Neuron (in vitro differentiated cells): ENCODE measurements at regions not wholly inside any gene's neighbourhood (a gene's known extent, or its start where the extent isn't known, plus 50 kb on each side); places are given as distances from the start of the nearest gene placed in this dataset.
"Not testable (repeated sequence)": the region's sequence is repeated elsewhere in the genome, so short reads cannot be mapped to it uniquely, and the experiment has no call there.

Experiments used
- H2AFZ ChIP-seq: one replicate; pipeline ENCODE4 v1.6.1; 2013; ENCODE audit warnings: low read depth, mild to moderate bottlenecking, inconsistent platforms, low read length, moderate library complexity
- H3K27me3 ChIP-seq: one replicate; pipeline ENCODE4 v1.6.1; 2013; ENCODE audit warnings: low read length; ENCODE audit not compliant: insufficient read depth
- H3K36me3 ChIP-seq: one replicate; pipeline ENCODE4 v1.6.1; 2013; ENCODE audit warnings: low read length; ENCODE audit not compliant: insufficient read depth
- H3K4me1 ChIP-seq: one replicate; pipeline ENCODE4 v1.6.1; 2013; ENCODE audit warnings: low read length; ENCODE audit not compliant: insufficient read depth
- H3K4me3 ChIP-seq: 2 replicates; pipeline ENCODE4 v1.5.1; 2013; ENCODE audit warnings: mild to moderate bottlenecking, low read length, moderate library complexity
- H3K9me3 ChIP-seq: one replicate; pipeline ENCODE4 v1.6.1; 2013; ENCODE audit warnings: low read length

GRCh38 chr4:34289489-34289888 lies 1954.8 kb downstream of the ARAP2 start:
- H2AFZ ChIP-seq = no peak overlapping the region
- no peaks in the 10 kb centered on the region for H3K27me3 ChIP-seq
- H3K9me3 ChIP-seq = no peaks in the 10 kb centered on the region
- no peaks in the 10 kb centered on the region for H3K4me1 ChIP-seq
- no peaks in the 10 kb centered on the region for H3K36me3 ChIP-seq
- no peak overlapping the region for H3K4me3 ChIP-seq

DNA sequence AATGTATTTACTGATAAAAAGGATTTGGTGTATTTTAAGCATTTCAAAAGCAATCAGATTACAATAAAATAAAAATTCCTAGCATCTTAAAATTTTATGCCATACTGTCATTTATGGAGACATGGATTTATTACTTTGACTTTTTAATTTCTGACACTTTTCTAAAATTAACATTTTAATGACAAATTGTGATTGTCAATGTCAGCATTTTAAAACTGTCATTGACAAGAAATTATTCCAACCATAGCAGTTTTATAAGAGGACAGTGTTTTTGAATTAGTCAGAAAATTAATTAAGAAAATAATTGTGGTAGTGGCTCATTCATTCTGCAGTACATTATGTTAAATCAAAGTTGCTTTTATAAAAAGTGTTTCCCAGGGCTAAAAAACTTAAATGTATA lies 1954.4 kb downstream of the ARAP2 start:
- Histone ChIP-seq H3K9me3 (no peaks in the 10 kb centered on the region), H3K36me3 (no peaks in the 10 kb centered on the region), H3K4me3 (no peak overlapping the region), H2AFZ (no peak overlapping the region), H3K4me1 (no peaks in the 10 kb centered on the region), H3K27me3 (no peaks in the 10 kb centered on the region)

- Histone ChIP-seq H2AFZ (no peak overlapping the region), H3K4me1 (no peaks in the 10 kb centered on the region), H3K27me3 (no peaks in the 10 kb centered on the region), H3K4me3 (no peak overlapping the region), H3K36me3 (no peaks in the 10 kb centered on the region), H3K9me3 (no peaks in the 10 kb centered on the region)
These were observed 1950.9 kb downstream of the ARAP2 start for GRCh38 chr4:34293459-34293858.

- Histone ChIP-seq H3K36me3 (no peaks in the 10 kb centered on the region), H3K9me3 (no peaks in the 10 kb centered on the region), H2AFZ (no peak overlapping the region), H3K27me3 (no peaks in the 10 kb centered on the region), H3K4me3 (no peak overlapping the region), H3K4me1 (peaks cover 10% of the 10 kb centered on the region)
These were observed 1934.9 kb downstream of the ARAP2 start for GRCh38 chr4:34309383-34309906.

DNA sequence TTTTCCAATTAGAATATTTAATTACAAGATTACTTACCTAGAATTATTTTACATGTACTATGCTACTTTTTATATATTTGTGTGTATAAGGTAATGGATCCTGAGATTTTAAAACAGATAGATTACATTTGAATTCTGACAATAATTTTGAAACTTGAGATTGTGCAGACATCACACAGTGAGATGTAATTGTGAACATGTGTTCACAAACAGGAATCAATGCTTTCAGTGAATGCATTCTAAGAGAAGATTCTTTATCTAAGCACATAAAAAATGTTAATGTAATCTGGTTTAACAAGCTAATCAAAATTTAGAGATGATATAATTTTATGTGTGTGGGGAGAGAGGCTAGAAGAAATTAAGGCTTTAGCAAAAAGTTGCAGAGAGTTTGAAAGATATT lies 1925.5 kb downstream of the ARAP2 start:
- Histone ChIP-seq H3K4me1 (no peaks in the 10 kb centered on the region), H3K4me3 (no peak overlapping the region), H3K27me3 (no peaks in the 10 kb centered on the region), H3K9me3 (no peaks in the 10 kb centered on the region), H3K36me3 (no peaks in the 10 kb centered on the region), H2AFZ (no peak overlapping the region)

GRCh38 chr4:34323549-34324320 lies 1920.6 kb downstream of the ARAP2 start:
- no peaks in the 10 kb centered on the region for H3K27me3 ChIP-seq
- no peak overlapping the region for H3K4me3 ChIP-seq
- H3K9me3 ChIP-seq = no peaks in the 10 kb centered on the region
- no peaks in the 10 kb centered on the region for H3K36me3 ChIP-seq
- H3K4me1 ChIP-seq = no peaks in the 10 kb centered on the region
- H2AFZ ChIP-seq = no peak overlapping the region

GRCh38 chr4:34328939-34329338 lies 1915.4 kb downstream of the ARAP2 start:
- H3K4me1 ChIP-seq = no peaks in the 10 kb centered on the region
- H3K9me3 ChIP-seq = no peaks in the 10 kb centered on the region
- H3K36me3 ChIP-seq = no peaks in the 10 kb centered on the region
- H3K27me3 ChIP-seq = no peaks in the 10 kb centered on the region
- no peak overlapping the region for H2AFZ ChIP-seq
- no peak overlapping the region for H3K4me3 ChIP-seq

DNA sequence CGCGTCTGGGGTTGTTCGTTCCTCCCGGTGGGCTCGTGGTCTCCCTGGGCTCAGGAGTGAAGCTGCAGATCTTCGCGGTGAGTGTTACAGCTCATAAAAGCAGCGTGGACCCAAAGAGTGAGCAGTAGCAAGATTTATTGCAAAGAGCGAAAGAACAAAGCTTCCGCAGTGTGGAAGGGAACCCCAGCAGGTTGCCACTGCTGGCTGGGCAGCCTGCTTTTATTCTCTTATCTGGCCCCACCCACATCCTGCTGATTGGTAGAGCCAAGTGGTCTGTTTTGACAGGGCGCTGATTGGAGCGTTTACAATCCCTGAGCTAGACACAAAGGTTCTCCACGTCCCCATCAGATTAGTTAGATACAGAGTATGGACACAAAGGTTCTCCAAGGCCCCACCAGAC lies 1909.2 kb downstream of the ARAP2 start:
- not testable (repeated sequence) for H3K4me3 ChIP-seq, H2AFZ ChIP-seq, H3K27me3 ChIP-seq, H3K4me1 ChIP-seq, H3K36me3 ChIP-seq, H3K9me3 ChIP-seq

DNA sequence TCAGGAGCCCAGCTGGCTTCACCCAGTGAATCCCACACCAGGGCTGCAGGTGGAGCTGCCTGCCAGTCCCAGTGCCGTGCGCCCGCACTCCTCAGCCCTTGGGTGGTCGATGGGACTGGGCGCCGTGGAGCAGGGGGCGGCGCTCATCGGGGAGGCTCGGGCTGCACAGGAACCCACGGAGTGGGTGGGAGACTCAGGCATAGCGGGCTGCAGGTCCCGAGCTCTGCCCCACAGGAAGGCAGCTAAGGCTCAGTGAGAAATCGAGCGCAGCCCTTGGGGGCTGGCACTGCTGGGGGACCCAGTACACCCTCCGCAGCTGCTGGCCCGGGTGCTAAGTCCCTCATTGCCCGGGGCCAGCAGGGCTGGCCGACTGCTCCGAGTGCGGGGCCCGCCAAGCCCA lies 1908.8 kb downstream of the ARAP2 start:
- not testable (repeated sequence) for H3K4me1 ChIP-seq, H3K36me3 ChIP-seq, H2AFZ ChIP-seq, H3K9me3 ChIP-seq, H3K27me3 ChIP-seq, H3K4me3 ChIP-seq

- Histone ChIP-seq H3K4me3 (no peak overlapping the region), H3K27me3 (no peaks in the 10 kb centered on the region), H3K9me3 (no peaks in the 10 kb centered on the region), H3K36me3 (no peaks in the 10 kb centered on the region), H2AFZ (no peak overlapping the region), H3K4me1 (peaks cover 12% of the 10 kb centered on the region)
These were observed 1881.7 kb downstream of the ARAP2 start for GRCh38 chr4:34362654-34363053.

DNA sequence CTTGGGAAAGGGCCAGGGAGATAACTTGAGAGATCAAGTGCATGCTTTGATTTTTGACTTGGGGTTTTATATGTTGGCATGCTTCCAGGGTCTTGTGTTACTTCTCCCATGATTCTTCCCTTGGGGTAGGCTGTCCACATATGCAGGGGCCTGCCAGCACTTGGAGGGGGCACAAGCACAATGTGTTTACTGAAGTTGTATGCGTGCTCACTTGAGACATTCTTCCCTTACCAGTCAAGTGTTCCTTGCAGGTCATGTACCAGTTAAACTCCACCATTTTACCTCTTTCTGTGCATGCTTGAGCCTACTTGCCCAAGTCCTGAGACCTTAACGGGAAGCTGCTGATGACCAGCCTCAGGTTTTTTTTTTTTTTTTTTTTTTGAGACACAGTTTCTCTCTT lies 1880.5 kb downstream of the ARAP2 start:
- Histone ChIP-seq H3K9me3 (no peaks in the 10 kb centered on the region), H3K4me3 (no peak overlapping the region), H3K27me3 (no peaks in the 10 kb centered on the region), H3K36me3 (no peaks in the 10 kb centered on the region), H2AFZ (no peak overlapping the region), H3K4me1 (peaks cover 12% of the 10 kb centered on the region)

GRCh38 chr4:34365946-34366345 lies 1878.4 kb downstream of the ARAP2 start:
- no peak overlapping the region for H3K4me3 ChIP-seq
- no peaks in the 10 kb centered on the region for H3K27me3 ChIP-seq
- no peaks in the 10 kb centered on the region for H3K36me3 ChIP-seq
- peaks cover 12% of the 10 kb centered on the region for H3K4me1 ChIP-seq
- no peaks in the 10 kb centered on the region for H3K9me3 ChIP-seq
- no peak overlapping the region for H2AFZ ChIP-seq

- Histone ChIP-seq H3K4me3 (no peak overlapping the region), H3K36me3 (no peaks in the 10 kb centered on the region), H3K9me3 (no peaks in the 10 kb centered on the region), H2AFZ (no peak overlapping the region), H3K27me3 (no peaks in the 10 kb centered on the region), H3K4me1 (no peaks in the 10 kb centered on the region)
These were observed 1872.6 kb downstream of the ARAP2 start for GRCh38 chr4:34371676-34372075.

DNA sequence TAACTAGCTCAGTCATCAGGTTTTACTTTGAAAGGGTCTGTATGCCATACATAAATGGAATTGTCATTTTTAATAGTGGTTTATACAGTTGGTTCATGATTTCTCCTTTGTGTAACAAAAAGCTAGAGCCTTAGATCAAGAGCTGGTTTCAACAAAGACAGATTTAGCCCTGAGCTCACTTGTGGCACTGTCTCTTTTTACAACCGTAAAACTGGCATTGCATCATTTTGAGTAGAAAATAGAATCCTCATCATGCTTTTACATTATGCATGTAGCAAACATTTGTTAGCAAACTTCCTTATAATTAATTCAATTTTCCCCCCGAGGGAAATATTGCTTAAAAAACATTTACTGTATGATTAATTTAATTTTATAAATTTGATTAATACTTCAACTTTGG lies 1871.5 kb downstream of the ARAP2 start:
- no peak overlapping the region for H3K4me3 ChIP-seq
- H3K4me1 ChIP-seq = no peaks in the 10 kb centered on the region
- H2AFZ ChIP-seq = no peak overlapping the region
- H3K9me3 ChIP-seq = no peaks in the 10 kb centered on the region
- no peaks in the 10 kb centered on the region for H3K36me3 ChIP-seq
- no peaks in the 10 kb centered on the region for H3K27me3 ChIP-seq
